D721Med (cell line): ENCODE measurements at regions not wholly inside any gene's neighbourhood (a gene's known extent, or its start where the extent isn't known, plus 50 kb on each side); places are given as distances from the start of the nearest gene placed in this dataset.

Source experiments
- DNase-seq: peaks from one replicate; pipeline ENCODE4 v3.0.0; 2011; ENCODE audit warnings: low spot score; ENCODE audit not compliant: insufficient read length
- FAIRE-seq: peaks from 2 replicates; lab custom pipeline; 2011; peaks lifted over from hg19 to GRCh38; lab: Jason Lieb, UNC
- CTCF ChIP-seq: IDR thresholded peaks from 2 replicates; pipeline ENCODE4 v1.5.1; 2012; ENCODE audit warnings: mild to moderate bottlenecking, control low read depth; ENCODE audit not compliant: insufficient read depth; ENCODE audit errors: missing control alignments

- TF ChIP-seq CTCF: no peak
- FAIRE-seq: no peak
- DNase-seq: no peak
These were observed 721.4 kb downstream of the TMTC2 start for GRCh38 chr12:83408146-83408545.

GRCh38 chr12:83404521-83404920, 717.8 kb downstream of the TMTC2 start:
- DNase-seq (no peak), FAIRE-seq (no peak)
- no peak for TF ChIP-seq CTCF

GRCh38 chr12:83390186-83390585, 703.5 kb downstream of the TMTC2 start:
- FAIRE-seq (no peak), DNase-seq (no peak)
- TF ChIP-seq CTCF: no peak

DNA sequence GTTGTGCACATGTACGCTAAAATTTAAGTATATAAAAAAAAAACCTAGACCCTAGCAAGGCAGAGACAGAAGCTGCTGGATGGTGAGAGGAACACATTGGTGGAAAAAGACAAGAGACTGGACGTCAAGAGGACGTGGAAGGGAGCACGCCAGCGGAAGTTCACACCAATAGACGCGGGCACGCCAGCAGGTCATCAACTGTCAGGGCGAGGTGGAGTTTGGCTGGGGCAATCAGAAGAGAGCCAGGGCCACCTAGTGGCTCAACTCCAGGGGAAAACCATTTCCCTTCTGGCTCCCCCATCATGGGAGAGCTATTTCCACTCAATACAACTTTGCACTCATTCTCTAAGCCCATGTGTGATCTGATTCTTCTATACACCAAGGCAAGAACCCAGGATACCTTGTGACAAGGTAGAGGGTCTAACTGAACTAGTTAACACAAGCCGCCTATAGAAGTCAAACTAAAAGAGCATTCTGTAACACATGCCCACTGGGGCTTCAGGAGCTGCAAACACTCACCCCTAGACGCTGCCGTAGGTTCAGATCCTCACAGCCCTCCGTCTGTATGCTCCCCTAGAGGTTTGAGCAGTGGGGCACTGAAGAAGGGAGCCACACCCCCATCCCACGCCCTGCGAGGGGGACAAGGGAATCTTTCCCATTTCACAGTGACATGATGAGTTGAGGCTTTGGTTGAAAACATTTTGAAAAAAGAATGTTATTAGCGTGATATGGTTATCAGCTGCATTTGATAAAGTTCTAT, 702.7 kb downstream of the TMTC2 start:
- FAIRE-seq (no peak), DNase-seq (no peak)
- TF ChIP-seq CTCF: peak; percentile 1

DNA sequence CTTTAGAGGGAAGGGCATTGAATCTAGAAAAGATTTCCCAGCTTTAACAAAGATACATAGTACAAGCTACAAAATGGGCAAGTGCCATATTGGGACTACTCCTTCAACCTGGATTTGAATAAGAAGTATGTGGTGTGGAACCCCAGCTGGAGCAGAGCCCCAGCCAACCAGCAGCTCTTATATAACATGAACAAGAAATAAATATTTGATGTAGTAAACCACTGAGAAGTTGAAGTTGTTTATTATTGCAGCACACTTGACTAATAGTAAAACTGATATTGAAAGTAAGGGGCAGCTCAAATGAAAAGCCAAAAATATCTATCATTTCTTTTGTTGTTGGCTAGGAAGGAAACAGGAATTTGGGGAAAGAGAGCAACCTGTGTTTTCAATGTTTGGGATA, 701.8 kb downstream of the TMTC2 start:
- FAIRE-seq (no peak), DNase-seq (no peak)
- TF ChIP-seq CTCF: no peak

DNA sequence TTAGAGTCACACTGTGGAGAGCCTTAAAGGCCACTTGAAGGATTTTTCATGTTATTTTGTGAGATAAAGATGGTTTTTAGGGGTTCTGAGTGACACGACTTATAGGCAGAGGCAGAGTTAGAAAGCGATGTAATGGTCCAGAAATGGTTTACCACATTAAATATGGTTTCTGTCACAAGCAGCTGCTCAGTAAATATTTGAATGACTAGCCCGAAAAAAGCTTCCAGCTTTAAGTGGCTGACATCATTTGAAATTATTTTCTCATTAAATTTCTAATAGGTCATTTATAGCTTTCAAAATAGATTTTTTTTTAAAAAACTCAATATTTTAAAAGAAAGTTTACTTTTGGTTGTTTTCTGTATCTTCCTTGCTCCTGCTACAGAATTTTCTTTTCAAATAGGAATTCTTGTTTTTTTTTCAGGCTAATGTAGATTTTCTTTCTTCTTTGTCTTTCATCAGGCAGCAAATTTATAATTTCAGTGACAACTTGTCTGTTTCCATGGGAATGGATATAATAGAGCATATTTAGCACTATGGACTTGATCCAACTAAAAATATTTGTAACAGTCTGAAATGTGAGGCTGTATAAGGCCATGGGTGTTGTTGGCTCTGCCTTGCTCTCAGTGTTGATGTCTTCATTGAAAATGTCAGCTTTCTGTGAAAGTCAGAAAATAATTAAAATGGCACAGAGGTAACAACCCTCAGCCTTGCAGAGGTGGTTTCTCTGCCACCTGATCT, 700.0 kb downstream of the TMTC2 start:
- TF ChIP-seq CTCF: no peak
- no peak for FAIRE-seq
- no peak for DNase-seq
